ENCODE measurements at regions not wholly inside any gene's neighbourhood (a gene's known extent, or its start where the extent isn't known, plus 50 kb on each side); places are given as distances from the start of the nearest gene placed in this dataset.

DNA sequence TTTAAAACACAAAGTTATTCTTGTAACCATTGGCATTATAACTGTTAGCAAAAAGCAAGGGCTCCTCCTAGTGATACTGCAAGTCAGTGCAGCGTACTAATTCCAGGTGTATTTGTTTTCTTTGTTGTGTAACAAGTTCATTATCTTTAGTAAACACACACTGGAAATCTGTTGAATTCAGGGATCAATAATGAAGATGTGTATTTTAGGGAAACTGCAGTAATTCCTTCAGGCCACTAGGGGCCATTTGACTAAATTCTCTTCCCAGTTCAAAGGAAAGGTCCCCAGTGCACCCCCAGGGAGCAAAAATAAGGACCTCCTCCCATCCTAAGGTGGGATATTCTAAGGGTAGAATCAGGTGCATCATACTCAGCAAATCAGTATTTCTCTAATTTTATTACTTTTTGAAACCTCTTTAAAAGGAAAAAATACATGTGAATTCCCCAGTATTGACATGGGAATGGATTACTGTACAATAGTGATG is 158.6 kb upstream of the LYZL1 start:
- TF ChIP-seq, protein P1, sequence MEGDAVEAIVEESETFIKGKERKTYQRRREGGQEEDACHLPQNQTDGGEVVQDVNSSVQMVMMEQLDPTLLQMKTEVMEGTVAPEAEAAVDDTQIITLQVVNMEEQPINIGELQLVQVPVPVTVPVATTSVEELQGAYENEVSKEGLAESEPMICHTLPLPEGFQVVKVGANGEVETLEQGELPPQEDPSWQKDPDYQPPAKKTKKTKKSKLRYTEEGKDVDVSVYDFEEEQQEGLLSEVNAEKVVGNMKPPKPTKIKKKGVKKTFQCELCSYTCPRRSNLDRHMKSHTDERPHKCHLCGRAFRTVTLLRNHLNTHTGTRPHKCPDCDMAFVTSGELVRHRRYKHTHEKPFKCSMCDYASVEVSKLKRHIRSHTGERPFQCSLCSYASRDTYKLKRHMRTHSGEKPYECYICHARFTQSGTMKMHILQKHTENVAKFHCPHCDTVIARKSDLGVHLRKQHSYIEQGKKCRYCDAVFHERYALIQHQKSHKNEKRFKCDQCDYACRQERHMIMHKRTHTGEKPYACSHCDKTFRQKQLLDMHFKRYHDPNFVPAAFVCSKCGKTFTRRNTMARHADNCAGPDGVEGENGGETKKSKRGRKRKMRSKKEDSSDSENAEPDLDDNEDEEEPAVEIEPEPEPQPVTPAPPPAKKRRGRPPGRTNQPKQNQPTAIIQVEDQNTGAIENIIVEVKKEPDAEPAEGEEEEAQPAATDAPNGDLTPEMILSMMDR (IDR thresholded peaks at IDR 0.05) = peak in 1 of 3 experiments; percentile 26
- TF ChIP-seq POLR2AphosphoS5 (IDR thresholded peaks at IDR 0.05; ENCODE audit: insufficient read depth in 1 of 2, low read depth in 1 of 2) (no peak), POLR2A (IDR thresholded peaks at IDR 0.05) (no peak)
